A673 (cell line): ENCODE measurements at regions not wholly inside any gene's neighbourhood (a gene's known extent, or its start where the extent isn't known, plus 50 kb on each side); places are given as distances from the start of the nearest gene placed in this dataset.

Source experiments
- CTCF ChIP-seq: fragments of 300-800, 200-600 bp; sonication (generic); conservative IDR thresholded peaks from 2 replicates; pipeline ENCODE4 v1.5.1; 2017; ENCODE audit warnings: low read depth, mild to moderate bottlenecking, antibody characterized with exemption, low read length, moderate library complexity, mixed read lengths
- EZH2 ChIP-seq: fragments of 200-600 bp; sonication (generic); IDR thresholded peaks from 2 replicates; pipeline ENCODE4 v1.6.1; 2017; ENCODE audit warnings: borderline replicate concordance, low read depth, mild to moderate bottlenecking, mixed read lengths, antibody characterized with exemption, low read length; ENCODE audit not compliant: poor library complexity, severe bottlenecking

- TF ChIP-seq CTCF, result no peak
- no peak for TF ChIP-seq EZH2
These were observed 144.9 kb downstream of the FBXO8 start for GRCh38 chr4:174138616-174139015.
